Gastroesophageal sphincter (tissue), 4 donors: ENCODE measurements at regions not wholly inside any gene's neighbourhood (a gene's known extent, or its start where the extent isn't known, plus 50 kb on each side); places are given as distances from the start of the nearest gene placed in this dataset.
"Not testable (repeated sequence)": the region's sequence is repeated elsewhere in the genome, so short reads cannot be mapped to it uniquely, and the experiment has no call there.

Source experiments
- ATAC-seq: fragments of 150-250 bp; one replicate; pipeline ENCODE4 v1.9.1; 2016; ENCODE audit warnings: mild to moderate bottlenecking, moderate library complexity
- H3K27ac ChIP-seq, 4 donors: fragments of 200-600 bp; sonication (generic) in 3 of 4; 1 replicate in 3 of 4; 2 replicates in 1 of 4; pipeline ENCODE4 v1.5.1; 2016 to 2019
- H3K27me3 ChIP-seq: fragments of 200-600 bp; sonication (generic); one replicate; pipeline ENCODE4 v1.5.1; 2019
- H3K36me3 ChIP-seq, 2 donors: fragments of 200-600 bp; sonication (generic); one replicate each; pipeline ENCODE4 v1.5.1; 2019; ENCODE audit warnings: control low read depth in 1 of 2
- H3K4me1 ChIP-seq, 3 donors: fragments of 200-600 bp; sonication (generic); 1 replicate in 2 of 3; 2 replicates in 1 of 3; pipeline ENCODE4 v1.5.1; 2016 to 2019; ENCODE audit warnings: control low read depth in 2 of 3
- H3K4me3 ChIP-seq, 2 donors: fragments of 200-600 bp; sonication (generic); one replicate each; pipeline ENCODE4 v1.5.1; 2019; ENCODE audit warnings: mild to moderate bottlenecking in 1 of 2, moderate library complexity in 1 of 2
- H3K9me3 ChIP-seq, 3 donors: fragments of 200-600 bp; sonication (generic); one replicate each; pipeline ENCODE4 v1.5.1; 2017 to 2019; ENCODE audit warnings: control low read depth in 2 of 3
- CTCF ChIP-seq, 4 experiments: fragments of 200-600 bp in 2 of 4; fragments of 450-650 bp in 2 of 4; sonication (generic) in 1 of 4; IDR thresholded peaks; one replicate each; pipeline ENCODE4 v1.5.1; 2017 to 2019; ENCODE audit warnings: antibody characterized with exemption in 4 of 4, mild to moderate bottlenecking in 2 of 4, moderate library complexity in 2 of 4
- EP300 ChIP-seq: sonication (generic); formaldehyde crosslinking; IDR thresholded peaks from one replicate; pipeline ENCODE4 v1.6.1; 2017; ENCODE audit warnings: antibody characterized with exemption, mild to moderate bottlenecking
- POLR2A ChIP-seq, 2 donors: fragments of 450-650 bp; IDR thresholded peaks; one replicate each; pipeline ENCODE4 v1.6.1; 2017; ENCODE audit warnings: antibody characterized with exemption in 2 of 2, mild to moderate bottlenecking in 2 of 2, moderate library complexity in 1 of 2
- POLR2AphosphoS5 ChIP-seq: sonication (generic); formaldehyde crosslinking; IDR thresholded peaks from one replicate; pipeline ENCODE4 v1.6.1; 2017; ENCODE audit warnings: antibody characterized with exemption
- WGBS, 2 donors: methylation state at CpG; one replicate each; pipeline ENCODE4 v1.1.5; 2018; ENCODE audit warnings: low coverage in 1 of 2; 5-methylcytosine and 5-hydroxymethylcytosine counted together

- peaks cover 0 to 21% (median 3%) of the 10 kb centered on the region in 3 donors for H3K4me1 ChIP-seq
- H3K36me3 ChIP-seq, result no peaks in the 10 kb centered on the region
- 78 to 90% methylated on average over 3 of the region's 3 CpGs for WGBS, 2 donors
- H3K4me3 ChIP-seq, result no peak overlapping the region
- H3K9me3 ChIP-seq, result no peaks in the 10 kb centered on the region
- no peak for ATAC-seq
- H3K27me3 ChIP-seq, result no peaks in the 10 kb centered on the region
- TF ChIP-seq CTCF (IDR thresholded peaks at IDR 0.05) (no peak), POLR2AphosphoS5 (no peak), EP300 (no peak), POLR2A (IDR thresholded peaks at IDR 0.05) (no peak)
- H3K27ac ChIP-seq, result no peak overlapping the region
Measured at GRCh38 chr10:21289271-21289670, 236.2 kb downstream of the SKIDA1 start.

GRCh38 chr10:21285742-21286331, 239.6 kb downstream of the SKIDA1 start:
- no peak for ATAC-seq
- Histone ChIP-seq H3K4me1 (no peaks in the 10 kb centered on the region), H3K27ac (no peak overlapping the region), H3K4me3 (no peak overlapping the region), H3K9me3 (no peaks in the 10 kb centered on the region), H3K27me3 (no peaks in the 10 kb centered on the region), H3K36me3 (no peaks in the 10 kb centered on the region)
- 85 to 91% methylated on average over 4 of the region's 4 CpGs for WGBS, 2 donors
- no peak for TF ChIP-seq EP300
- no peak for TF ChIP-seq POLR2A (IDR thresholded peaks at IDR 0.05)
- no peak for TF ChIP-seq CTCF (IDR thresholded peaks at IDR 0.05)
- no peak for TF ChIP-seq POLR2AphosphoS5

- Histone ChIP-seq H3K36me3 (no peaks in the 10 kb centered on the region), H3K4me3 (no peak overlapping the region), H3K27ac (no peak overlapping the region), H3K9me3 (no peaks in the 10 kb centered on the region), H3K27me3 (no peaks in the 10 kb centered on the region), H3K4me1 (no peaks in the 10 kb centered on the region)
- WGBS, 2 donors, result 75 to 95% methylated on average over 4 of the region's 4 CpGs
- TF ChIP-seq EP300, result no peak
- no peak for TF ChIP-seq POLR2AphosphoS5
- TF ChIP-seq POLR2A (IDR thresholded peaks at IDR 0.05), result no peak
- ATAC-seq, result no peak
Measured at GRCh38 chr10:21285207-21285606, 240.3 kb downstream of the SKIDA1 start.

GRCh38 chr10:21284301-21284700, 241.2 kb downstream of the SKIDA1 start:
- Histone ChIP-seq H3K4me1 (no peaks in the 10 kb centered on the region), H3K27ac (no peak overlapping the region), H3K9me3 (no peaks in the 10 kb centered on the region), H3K36me3 (no peaks in the 10 kb centered on the region), H3K4me3 (no peak overlapping the region), H3K27me3 (no peaks in the 10 kb centered on the region)
- WGBS, 2 donors, result 88 to 95% methylated on average over 1 to 2 of the region's 2 CpGs
- ATAC-seq, result no peak
- TF ChIP-seq EP300, result no peak
- TF ChIP-seq POLR2AphosphoS5, result no peak

- not testable (repeated sequence) for H3K4me3 ChIP-seq, ATAC-seq, H3K27me3 ChIP-seq, H3K9me3 ChIP-seq, H3K36me3 ChIP-seq, H3K27ac ChIP-seq, H3K4me1 ChIP-seq
- 87 to 93% methylated on average over 6 of the region's 6 CpGs for WGBS, 2 donors
Measured at GRCh38 chr10:21283053-21283452, 242.4 kb downstream of the SKIDA1 start.

GRCh38 chr10:21281765-21282484, 243.6 kb downstream of the SKIDA1 start:
- Histone ChIP-seq H3K4me1 (no peaks in the 10 kb centered on the region), H3K27ac (no peak overlapping the region), H3K36me3 (no peaks in the 10 kb centered on the region), H3K27me3 (no peaks in the 10 kb centered on the region), H3K4me3 (no peak overlapping the region), H3K9me3 (no peaks in the 10 kb centered on the region)
- WGBS, 2 donors, result 82 to 88% methylated on average over 5 to 8 of the region's 8 CpGs
- ATAC-seq, result no peak
- no peak for TF ChIP-seq EP300
- no peak for TF ChIP-seq POLR2A (IDR thresholded peaks at IDR 0.05)
- no peak for TF ChIP-seq CTCF (IDR thresholded peaks at IDR 0.05)
- no peak for TF ChIP-seq POLR2AphosphoS5
